AG04450 (cell line): ENCODE measurements at regions not wholly inside any gene's neighbourhood (a gene's known extent, or its start where the extent isn't known, plus 50 kb on each side); places are given as distances from the start of the nearest gene placed in this dataset.

Source experiments
- CTCF ChIA-PET: fragments of 300-600, 350-600 bp; formaldehyde crosslinking; extraction: SDS; loops from one replicate; lab custom pipeline; 2022; ENCODE audit warnings: antibody characterized with exemption, inconsistent platforms; lab: Charles Lee
- POLR2A ChIA-PET: fragments of 350-600 bp; formaldehyde crosslinking; extraction: SDS; loops from one replicate; lab custom pipeline; 2021; ENCODE audit warnings: antibody characterized with exemption, inconsistent platforms; lab: Yijun Ruan, JAX
- DNase-seq: peaks from one replicate; pipeline ENCODE4 v3.0.0-alpha.2; 2011; ENCODE audit warnings: low read depth, low spot score
- H3K27ac ChIP-seq: one replicate; pipeline ENCODE4 v1.5.1; 2012; ENCODE audit warnings: low read depth, low read length, control low read depth
- H3K27me3 ChIP-seq: one replicate; pipeline ENCODE4 v1.6.0; 2012; ENCODE audit warnings: low read length; ENCODE audit not compliant: control insufficient read depth, insufficient read depth
- H3K4me3 ChIP-seq: 2 replicates; pipeline ENCODE4 v1.5.1; 2011; ENCODE audit warnings: mild to moderate bottlenecking, low read depth, low read length, control low read depth
- H3K9me3 ChIP-seq: 2 replicates; pipeline ENCODE4 v1.5.1; 2012; ENCODE audit warnings: low read length; ENCODE audit not compliant: control insufficient read depth, insufficient read depth
- CTCF ChIP-seq: IDR thresholded peaks from 2 replicates; pipeline ENCODE4 v1.5.1; 2011; ENCODE audit warnings: low read depth, low read length, control low read depth, inconsistent platforms

GRCh38 chr4:12586242-12587006 lies 897.7 kb downstream of the RAB28 start:
- ChIA-PET POLR2A (no interaction called here), CTCF (no interaction called here)
- no peak overlapping the region for H3K27ac ChIP-seq
- no peak for TF ChIP-seq CTCF
- no peaks in the 10 kb centered on the region for H3K27me3 ChIP-seq
- H3K9me3 ChIP-seq = no peaks in the 10 kb centered on the region; the same call in 1 of the 2 replicates
- no peak for DNase-seq
- H3K4me3 ChIP-seq = no peak overlapping the region

DNA sequence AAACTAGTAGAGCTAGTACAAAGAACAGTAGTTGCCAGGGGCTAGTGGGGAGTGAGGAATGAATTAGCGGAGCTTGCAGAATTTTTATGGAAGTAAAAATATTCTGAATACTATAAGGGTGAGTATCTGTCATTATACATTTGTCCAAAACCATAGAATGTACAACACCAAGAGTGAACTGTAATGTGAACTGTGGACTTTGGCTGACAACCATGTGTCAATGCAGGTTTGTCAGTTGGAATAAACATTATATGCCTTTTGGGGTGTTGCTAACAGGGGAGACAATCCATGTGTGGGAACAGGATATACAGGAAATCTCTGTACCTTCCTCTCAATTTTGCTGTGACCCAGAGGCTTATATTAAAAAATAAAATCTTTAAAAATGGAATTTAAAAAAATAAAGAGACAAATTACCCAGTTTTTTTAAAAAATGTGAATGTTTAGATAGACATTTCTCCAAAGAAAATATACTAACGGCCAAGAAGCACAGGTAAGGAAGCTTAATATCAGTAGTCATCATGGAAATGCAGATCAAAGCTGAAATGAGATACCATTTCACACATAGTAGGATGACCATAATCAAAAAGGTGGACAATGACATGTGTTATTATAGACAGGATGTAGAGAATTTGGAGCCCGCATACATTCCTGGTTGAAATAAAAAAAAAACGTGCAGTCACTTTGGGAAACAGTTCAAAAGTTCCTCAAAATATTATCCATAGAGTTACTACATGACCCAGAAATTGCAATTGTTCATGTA lies 899.8 kb downstream of the RAB28 start:
- Histone ChIP-seq H3K27me3 (no peaks in the 10 kb centered on the region), H3K9me3 (no peaks in the 10 kb centered on the region), H3K4me3 (no peak overlapping the region), H3K27ac (no peak overlapping the region)
- DNase-seq = no peak
- ChIA-PET POLR2A (no interaction called here), CTCF (no interaction called here)
- no peak for TF ChIP-seq CTCF

DNA sequence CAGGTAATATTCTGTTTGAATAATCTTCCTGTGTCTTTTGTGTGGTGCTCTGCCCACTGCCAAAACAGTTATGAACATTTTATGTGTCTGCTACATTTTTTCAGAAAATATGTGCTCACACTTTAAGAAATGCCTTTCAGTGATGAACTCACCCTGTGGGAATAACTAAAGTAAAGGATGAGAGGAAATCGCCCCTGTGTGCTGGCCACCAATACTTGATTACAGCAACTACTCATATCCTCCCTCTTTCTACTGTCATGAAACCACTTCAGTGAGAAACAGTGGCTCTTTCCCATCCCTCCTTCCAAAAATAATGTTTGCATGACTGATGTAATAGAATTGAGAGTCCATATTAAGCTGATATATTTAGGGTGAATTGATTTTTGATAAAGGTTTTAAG lies 900.9 kb downstream of the RAB28 start:
- Histone ChIP-seq H3K4me3 (no peak overlapping the region), H3K9me3 (no peaks in the 10 kb centered on the region), H3K27me3 (no peaks in the 10 kb centered on the region), H3K27ac (no peak overlapping the region)
- ChIA-PET POLR2A (no interaction called here), CTCF (no interaction called here)
- no peak for DNase-seq
- TF ChIP-seq CTCF = no peak

DNA sequence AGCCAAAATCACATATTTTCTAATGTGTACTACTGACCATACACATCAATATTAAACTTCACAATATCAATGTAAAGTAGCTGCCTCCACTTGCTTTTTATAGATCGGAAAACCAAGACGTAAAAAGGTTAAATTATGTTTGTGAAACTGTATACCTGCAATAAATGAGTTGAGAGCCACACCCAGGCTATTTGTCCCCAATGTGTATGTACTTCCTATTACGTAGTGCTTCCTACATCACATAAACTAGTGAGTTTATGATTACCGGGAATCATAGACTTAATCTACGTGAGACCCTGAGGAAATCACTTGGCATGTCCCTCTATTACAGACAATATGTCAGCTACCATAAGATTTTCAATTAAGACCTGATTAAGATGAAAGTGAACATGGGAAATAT lies 903.4 kb downstream of the RAB28 start:
- H3K27me3 ChIP-seq = no peaks in the 10 kb centered on the region
- no peak overlapping the region for H3K27ac ChIP-seq
- H3K4me3 ChIP-seq = no peak overlapping the region
- no peak for TF ChIP-seq CTCF
- CTCF ChIA-PET = no interaction called here
- POLR2A ChIA-PET = no interaction called here
- DNase-seq = no peak
- H3K9me3 ChIP-seq = 0 out of 2 replicates have a peak, but pooled peaks cover 3% of the 10 kb centered on the region

DNA sequence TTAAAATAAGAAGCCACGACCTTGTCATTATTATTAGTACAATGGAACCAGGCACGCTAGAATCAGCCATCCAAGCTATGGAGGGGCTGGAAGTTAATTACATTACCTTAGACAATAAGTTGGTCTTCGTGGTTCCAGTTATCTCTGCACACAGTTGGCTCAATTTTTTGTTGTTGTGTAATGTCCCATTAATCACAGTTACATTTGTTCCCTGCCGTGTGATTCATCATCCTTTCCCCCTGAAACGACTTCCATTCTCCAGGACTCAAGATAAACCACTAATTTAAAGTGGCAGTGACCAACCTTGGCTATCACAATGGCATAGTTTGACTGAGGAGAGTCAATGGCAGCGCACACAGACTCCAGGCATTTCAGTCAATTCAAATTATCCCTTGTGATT lies 905.0 kb downstream of the RAB28 start:
- no peaks in the 10 kb centered on the region for H3K27me3 ChIP-seq
- no peak overlapping the region for H3K4me3 ChIP-seq
- H3K27ac ChIP-seq = no peak overlapping the region
- TF ChIP-seq CTCF = no peak
- no peak for DNase-seq
- peaks cover 3% of the 10 kb centered on the region; the same call in 1 of the 2 replicates for H3K9me3 ChIP-seq
- POLR2A ChIA-PET = no interaction called here
- CTCF ChIA-PET = no interaction called here
